ENCODE measurements at regions not wholly inside any gene's neighbourhood (a gene's known extent, or its start where the extent isn't known, plus 50 kb on each side); places are given as distances from the start of the nearest gene placed in this dataset.

GRCh38 chr13:73741111-73741510 lies 393.1 kb downstream of the KLF12 start:
- no peak for DNase-seq

- DNase-seq: no peak
Observed at GRCh38 chr13:73740666-73741065, 393.5 kb downstream of the KLF12 start.

DNA sequence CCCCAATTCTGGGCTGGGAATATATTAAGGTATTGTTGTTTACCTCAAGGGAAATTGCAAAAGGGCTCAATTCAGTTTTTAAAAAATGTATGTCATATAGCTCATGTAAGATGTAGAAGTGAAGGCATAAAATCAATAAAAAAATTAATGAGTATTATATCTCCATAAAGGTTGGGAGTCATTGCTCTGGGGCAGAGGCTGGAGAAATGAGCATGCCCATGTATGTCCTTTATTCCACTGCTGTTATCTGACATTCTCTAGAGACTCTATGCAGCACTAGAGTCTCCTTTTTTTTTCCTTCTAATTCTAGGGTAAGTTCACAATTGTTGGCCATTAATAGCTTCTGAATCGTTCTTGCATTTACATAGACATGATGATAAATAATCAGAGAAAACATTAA lies 394.8 kb downstream of the KLF12 start:
- DNase-seq: no peak

DNA sequence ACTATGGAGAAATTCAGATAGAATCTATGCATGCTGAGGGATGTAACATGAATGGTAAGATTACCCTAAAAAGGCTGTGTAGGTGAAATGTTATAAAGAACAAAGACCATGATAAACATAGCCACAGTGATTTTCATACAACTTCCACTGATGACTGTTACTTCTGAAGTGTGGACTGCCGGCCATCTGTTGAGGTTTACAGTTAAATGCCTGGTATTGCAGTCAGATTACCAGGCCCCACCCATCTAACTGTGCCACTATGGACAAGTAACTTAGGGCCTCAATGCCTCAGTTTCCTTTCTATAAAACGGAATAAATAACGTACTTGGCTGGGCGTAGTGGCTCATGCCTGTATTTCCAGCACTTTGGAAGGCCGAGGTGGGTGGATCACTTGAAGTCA lies 395.6 kb downstream of the KLF12 start:
- no peak for DNase-seq

DNA sequence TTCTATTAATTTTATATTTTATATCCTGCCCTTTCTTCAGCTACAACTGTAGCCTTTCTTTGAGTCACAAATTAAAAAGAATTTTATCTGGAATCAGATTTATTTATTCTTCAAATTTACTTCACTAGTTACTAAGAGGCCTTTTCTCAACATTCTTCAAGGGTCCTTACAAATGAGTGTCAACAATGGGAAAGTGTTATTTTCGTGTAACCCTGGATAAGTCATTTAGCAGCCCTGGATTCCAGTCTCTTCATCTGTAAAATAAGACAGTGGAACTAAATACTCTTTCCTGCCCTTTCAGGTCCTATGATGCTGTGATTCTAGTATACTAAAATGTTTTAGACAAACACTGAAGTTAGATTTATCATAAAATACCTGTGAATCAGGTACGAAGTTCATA lies 397.0 kb downstream of the KLF12 start:
- no peak for DNase-seq

- no peak for DNase-seq
Observed at GRCh38 chr13:73733706-73734105, 400.5 kb downstream of the KLF12 start.

GRCh38 chr13:73732350-73732749 lies 401.9 kb downstream of the KLF12 start:
- DNase-seq: no peak

- DNase-seq: no peak
Observed at GRCh38 chr13:73731564-73731963, 402.6 kb downstream of the KLF12 start.

GRCh38 chr13:73730014-73730413 lies 404.2 kb downstream of the KLF12 start:
- DNase-seq: no peak

- no peak for DNase-seq
Observed at GRCh38 chr13:73729046-73729445, 405.2 kb downstream of the KLF12 start.

GRCh38 chr13:73722120-73722519 lies 412.1 kb downstream of the KLF12 start:
- no peak for DNase-seq

DNA sequence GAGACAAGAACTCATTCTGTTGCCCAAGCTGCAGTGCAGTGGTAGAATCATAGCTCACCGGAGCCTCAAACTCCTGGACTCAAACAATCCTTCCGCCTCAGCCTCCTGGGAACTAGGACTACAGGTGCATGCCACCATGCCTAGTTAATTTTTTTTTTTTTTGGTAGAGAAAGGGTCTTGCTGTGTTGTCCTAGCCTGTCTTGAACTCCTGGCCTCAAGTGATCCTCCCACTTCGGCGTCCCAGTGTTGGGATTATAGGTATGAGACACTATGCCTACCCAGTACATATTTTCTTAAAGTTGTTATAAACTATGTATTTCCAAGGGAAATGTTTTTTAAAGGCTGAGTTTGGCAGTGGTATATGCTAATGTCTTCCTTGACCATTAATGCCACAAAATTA lies 412.6 kb downstream of the KLF12 start:
- no peak for DNase-seq

- no peak for DNase-seq
Observed at GRCh38 chr13:73720216-73720840, 413.9 kb downstream of the KLF12 start.

- no peak for DNase-seq
Observed at GRCh38 chr13:73718246-73718645, 416.0 kb downstream of the KLF12 start.

GRCh38 chr13:73717632-73718031 lies 416.6 kb downstream of the KLF12 start:
- DNase-seq: no peak

GRCh38 chr13:73715911-73716510 lies 418.2 kb downstream of the KLF12 start:
- no peak for DNase-seq

DNA sequence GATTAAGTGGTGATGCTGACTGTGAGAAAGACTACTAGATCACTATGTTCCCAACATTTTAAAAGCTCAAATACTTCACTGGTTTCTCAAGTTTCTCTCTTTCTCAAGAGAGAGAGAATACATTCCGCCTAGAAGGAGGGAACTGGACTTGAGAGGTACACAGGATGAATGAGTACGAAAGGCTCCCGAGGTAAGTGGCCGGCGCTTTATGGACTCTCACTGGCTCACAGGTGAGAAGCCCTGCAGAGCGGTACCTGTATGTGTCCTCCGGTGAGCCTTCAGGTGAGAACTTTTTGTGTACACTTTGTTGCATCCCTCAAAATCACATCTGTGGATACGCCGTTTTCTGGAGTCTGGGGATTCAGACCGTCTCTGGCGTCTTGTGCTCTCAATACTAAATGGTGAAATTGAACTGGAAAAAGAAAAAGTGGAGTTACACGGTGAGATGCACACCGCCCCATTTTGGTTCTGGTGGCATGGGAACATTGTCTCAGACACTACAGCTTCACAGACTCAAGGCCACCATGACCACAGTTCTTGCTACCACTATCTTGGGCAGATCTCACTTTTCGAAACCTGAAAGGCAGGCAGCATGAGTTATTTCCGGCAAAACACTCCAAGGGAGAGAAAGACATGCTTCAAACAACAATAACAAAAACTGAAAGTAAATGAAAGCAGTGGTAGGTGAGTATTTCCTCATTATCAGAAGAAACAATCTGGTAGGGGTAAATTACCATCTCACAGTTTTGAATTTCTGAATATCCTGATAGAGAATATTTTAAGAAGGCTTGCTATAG lies 418.9 kb downstream of the KLF12 start:
- DNase-seq: no peak

DNA sequence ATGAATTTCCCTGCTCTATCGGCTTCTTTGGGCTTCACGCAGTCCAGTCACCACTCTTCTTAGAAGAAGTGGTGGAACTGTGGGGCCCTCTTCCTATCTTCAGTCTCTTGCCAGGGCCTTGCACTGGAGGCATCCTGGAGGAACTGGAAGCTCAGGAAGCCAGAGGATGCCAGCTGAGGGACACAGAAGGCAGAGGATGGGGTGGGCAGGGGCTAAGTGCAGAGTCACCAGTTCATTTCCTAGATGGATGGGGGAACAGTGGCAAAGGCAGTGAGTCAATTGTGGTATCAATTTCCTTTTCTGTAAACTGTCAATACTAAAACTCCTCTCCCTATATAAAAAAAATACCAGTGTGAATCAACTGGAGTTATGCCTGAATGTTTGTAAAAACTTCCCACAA lies 419.7 kb downstream of the KLF12 start:
- DNase-seq: no peak

DNA sequence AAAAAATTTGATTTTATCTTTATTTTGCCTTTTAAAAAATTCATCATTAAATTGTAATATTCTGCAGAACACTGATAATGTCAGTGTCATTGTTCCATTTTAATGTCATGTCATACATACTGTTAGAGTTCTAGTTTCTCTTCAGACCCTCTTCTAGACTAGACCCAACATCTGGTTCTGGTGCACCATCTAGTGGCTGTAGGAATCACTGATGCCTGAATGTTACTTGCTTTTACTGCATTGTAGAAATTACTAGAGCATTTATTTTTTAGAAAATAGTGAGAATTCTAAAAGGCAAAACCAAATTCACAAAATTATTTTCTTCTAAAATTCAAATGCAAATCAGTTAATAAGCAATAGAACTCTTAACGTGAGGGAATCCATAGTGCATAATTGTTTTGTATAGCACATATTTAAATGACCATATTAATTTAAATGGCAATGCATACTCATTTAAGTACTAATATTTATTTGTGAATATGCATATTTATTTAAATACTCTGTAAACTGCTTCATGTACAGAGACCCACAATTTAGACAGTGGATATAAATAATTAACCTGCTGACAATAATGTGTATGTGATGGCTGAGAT lies 425.7 kb downstream of the KLF12 start:
- peak; percentile 25 for DNase-seq

GRCh38 chr13:73704587-73704986 lies 429.6 kb downstream of the KLF12 start:
- DNase-seq: no peak

- DNase-seq: no peak
Observed at GRCh38 chr13:73703606-73704005, 430.6 kb downstream of the KLF12 start.

DNA sequence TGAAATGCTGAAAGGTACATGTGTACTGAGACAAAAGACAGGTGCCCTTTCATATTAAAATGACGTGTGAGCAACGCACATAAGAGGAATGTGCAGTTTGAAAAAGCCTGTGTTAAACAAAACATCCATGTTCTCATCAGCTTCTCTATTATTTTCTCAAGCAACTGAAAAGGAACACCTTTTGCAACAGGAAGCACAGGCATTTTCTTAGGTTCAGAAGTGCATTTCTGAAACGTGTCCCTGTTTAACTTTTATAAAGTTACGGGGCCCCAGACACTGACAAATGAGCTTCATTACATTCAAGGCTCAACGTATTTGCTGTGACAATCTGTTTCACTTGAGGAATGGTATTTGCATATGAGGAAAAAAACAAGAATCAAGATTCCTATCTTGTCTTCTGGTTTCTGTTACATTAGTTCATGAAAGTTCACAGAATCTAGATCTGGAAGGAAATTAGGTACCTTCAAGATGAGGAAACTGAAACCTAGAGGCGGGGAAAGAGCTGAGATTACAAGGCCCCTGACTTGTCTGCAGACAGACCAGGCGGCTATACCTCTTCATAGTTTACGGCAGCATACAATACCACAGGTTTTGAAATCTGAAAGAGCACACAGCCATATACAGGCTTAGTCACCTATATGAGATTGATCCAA lies 431.7 kb downstream of the KLF12 start:
- no peak for DNase-seq

DNA sequence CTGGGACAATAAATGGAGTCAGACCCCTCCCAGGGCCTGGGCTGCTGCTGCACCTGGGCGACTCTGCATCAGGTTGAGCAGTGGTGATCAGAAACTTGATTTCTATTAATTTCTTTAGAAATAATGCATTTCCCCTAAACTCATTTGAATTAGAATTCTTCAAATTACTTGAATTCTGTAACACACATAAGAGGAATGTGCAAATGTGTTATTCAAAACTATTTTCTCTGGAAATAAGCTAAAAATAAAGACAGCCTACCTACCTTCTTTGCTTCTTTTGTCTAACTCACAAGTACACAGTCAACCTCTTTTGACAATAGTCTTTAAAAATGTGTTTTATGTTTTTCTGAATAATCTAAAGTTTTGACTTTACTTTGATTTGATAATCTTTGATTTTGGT lies 433.0 kb downstream of the KLF12 start:
- DNase-seq: no peak
